ENCODE measurements at regions not wholly inside any gene's neighbourhood (a gene's known extent, or its start where the extent isn't known, plus 50 kb on each side); places are given as distances from the start of the nearest gene placed in this dataset.
"Not testable (repeated sequence)": the region's sequence is repeated elsewhere in the genome, so short reads cannot be mapped to it uniquely, and the experiment has no call there.

DNA sequence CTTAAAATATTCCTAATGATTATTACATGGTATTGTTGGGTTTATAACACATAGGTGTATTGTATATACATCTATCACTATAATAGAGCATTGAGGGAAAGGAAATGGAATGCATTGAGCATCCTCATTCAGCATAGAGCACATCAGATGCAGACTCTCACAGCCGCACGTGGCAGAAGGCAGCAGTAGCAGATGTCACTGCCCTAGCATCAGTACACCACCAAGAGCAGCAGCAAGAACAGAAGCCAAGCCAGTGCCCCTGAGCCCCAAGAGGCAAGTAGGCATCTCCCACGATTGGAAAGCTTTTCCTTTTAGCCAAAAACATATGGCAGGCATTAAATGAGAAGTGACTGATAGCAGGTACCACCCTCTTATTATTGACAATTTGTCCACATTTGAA lies 510.0 kb downstream of the TNS3 start:
- Histone ChIP-seq H3K4me3 (no peak overlapping the region), H3K27ac (no peak overlapping the region), H3K9me3 (no peaks in the 10 kb centered on the region), H3K4me1 (no peaks in the 10 kb centered on the region), H3K27me3 (no peaks in the 10 kb centered on the region), H3K36me3 (no peaks in the 10 kb centered on the region)
- DNase-seq (ENCODE audit: low spot score in 2 of 2) = no peak
- no peak for TF ChIP-seq CTCF (IDR thresholded peaks at IDR 0.05)
- intact Hi-C loops (cut with DNase I) = no loop called here

- H3K27me3 ChIP-seq = no peaks in the 10 kb centered on the region
- TF ChIP-seq CTCF (IDR thresholded peaks at IDR 0.05) = no peak
- H3K36me3 ChIP-seq = no peaks in the 10 kb centered on the region
- H3K4me3 ChIP-seq = no peak overlapping the region
- peak overlapping the region in 1 of 2 donors; percentile 18 for H3K27ac ChIP-seq
- no peaks in the 10 kb centered on the region for H3K9me3 ChIP-seq
- no peaks in the 10 kb centered on the region for H3K4me1 ChIP-seq
- DNase-seq (ENCODE audit: low spot score in 2 of 2) = no peak
- intact Hi-C loops (cut with DNase I) = no loop called here
These were observed 512.4 kb downstream of the TNS3 start for GRCh38 chr7:47069385-47070076.

DNA sequence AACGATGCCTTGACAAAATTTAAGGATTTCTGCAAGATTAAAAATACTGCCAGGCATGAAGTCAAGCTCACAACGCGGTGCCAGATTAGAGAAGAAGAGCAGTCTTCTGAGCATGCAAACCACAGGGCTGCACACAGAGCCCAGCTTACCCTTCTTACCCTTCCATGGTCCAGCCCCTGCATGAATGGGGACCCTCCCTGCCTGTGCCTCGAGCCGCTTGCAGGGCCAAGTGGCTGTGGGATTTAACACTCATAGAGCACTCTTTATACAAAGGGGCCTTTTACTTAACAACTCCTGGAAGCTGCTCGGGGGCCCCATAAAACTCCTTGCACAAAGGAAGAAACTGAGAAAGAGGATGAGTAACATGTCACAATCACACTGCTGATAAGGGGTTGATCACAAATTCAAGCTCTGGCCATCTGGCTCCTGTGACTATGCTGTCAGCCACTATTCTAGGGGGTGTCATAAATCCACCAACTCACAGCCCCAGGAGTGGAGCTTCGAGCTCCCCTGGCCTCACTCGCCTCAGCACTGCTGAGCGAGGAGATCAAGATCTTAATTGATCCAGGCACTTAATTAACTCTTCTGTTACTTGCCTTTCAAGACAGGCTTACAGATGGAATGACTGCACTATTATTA lies 514.8 kb downstream of the TNS3 start:
- Histone ChIP-seq H3K4me3 (no peak overlapping the region), H3K4me1 (no peaks in the 10 kb centered on the region)
- DNase-seq (ENCODE audit: low spot score in 2 of 2) = no peak

GRCh38 chr7:47056731-47057130 lies 525.2 kb downstream of the TNS3 start:
- Histone ChIP-seq H3K27me3 (no peaks in the 10 kb centered on the region), H3K4me1 (no peaks in the 10 kb centered on the region), H3K36me3 (no peaks in the 10 kb centered on the region), H3K4me3 (no peak overlapping the region), H3K9me3 (peaks cover 0 to 5% of the 10 kb centered on the region in 2 donors), H3K27ac (no peak overlapping the region)
- no peak for DNase-seq (ENCODE audit: low spot score in 2 of 2)
- intact Hi-C loops (cut with DNase I) = no loop called here
- TF ChIP-seq CTCF (IDR thresholded peaks at IDR 0.05) = no peak

More for the DNA sequence above, 514.8 kb downstream of the TNS3 start:
- intact Hi-C loops (cut with DNase I) = no loop called here
- H3K27me3 ChIP-seq = no peaks in the 10 kb centered on the region
- H3K9me3 ChIP-seq = no peaks in the 10 kb centered on the region
- H3K36me3 ChIP-seq = no peaks in the 10 kb centered on the region
- H3K27ac ChIP-seq = no peak overlapping the region
- TF ChIP-seq CTCF (IDR thresholded peaks at IDR 0.05) = no peak

GRCh38 chr7:47052541-47053208 lies 529.2 kb downstream of the TNS3 start:
- H3K27ac ChIP-seq; H3K27me3 ChIP-seq; H3K4me1 ChIP-seq; H3K36me3 ChIP-seq; DNase-seq (ENCODE audit: low spot score in 2 of 2); H3K9me3 ChIP-seq; intact Hi-C loops (cut with DNase I): not testable (repeated sequence)
- H3K4me3 ChIP-seq = peak overlapping the region; percentile 33 to 61
- TF ChIP-seq CTCF (IDR thresholded peaks at IDR 0.05) = peak in 1 of 3 experiments; percentile 14

Measured in ascending aorta (tissue), 2 donors.